Stimulated activated CD4-positive, alpha-beta T cell treated with anti-CD3 and anti-CD28 coated beads, Interleukin-15, amount 100 ng/mL, for 1 hour (primary cell): ENCODE measurements at regions not wholly inside any gene's neighbourhood (a gene's known extent, or its start where the extent isn't known, plus 50 kb on each side); places are given as distances from the start of the nearest gene placed in this dataset.
"Not testable (repeated sequence)": the region's sequence is repeated elsewhere in the genome, so short reads cannot be mapped to it uniquely, and the experiment has no call there.

Experiments used
- DNase-seq, 2 donors: peaks; one replicate each; pipeline ENCODE4 v3.0.0-alpha.2; 2020; ENCODE audit warnings: low read depth in 1 of 2, low spot score in 1 of 2

DNA sequence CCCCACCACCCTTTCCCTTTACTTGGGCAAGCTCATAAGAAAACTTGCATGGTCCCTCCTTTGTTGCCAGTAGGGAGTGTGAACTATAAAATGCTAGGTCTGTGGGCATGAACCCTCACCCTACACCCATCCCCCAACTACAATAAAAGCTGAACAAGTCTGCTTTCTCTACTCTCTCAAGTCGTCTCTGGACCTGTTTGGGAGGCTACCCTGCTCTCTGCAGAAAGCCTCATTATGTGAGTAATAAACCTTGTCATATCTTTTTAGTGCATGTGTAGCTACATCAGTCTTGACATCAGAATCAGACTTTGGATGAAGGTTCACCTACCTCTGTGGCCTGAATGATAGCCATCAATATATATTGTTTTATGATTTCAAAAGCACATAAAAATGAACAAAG is 155.4 kb upstream of the FAM241A start:
- DNase-seq = no peak

DNA sequence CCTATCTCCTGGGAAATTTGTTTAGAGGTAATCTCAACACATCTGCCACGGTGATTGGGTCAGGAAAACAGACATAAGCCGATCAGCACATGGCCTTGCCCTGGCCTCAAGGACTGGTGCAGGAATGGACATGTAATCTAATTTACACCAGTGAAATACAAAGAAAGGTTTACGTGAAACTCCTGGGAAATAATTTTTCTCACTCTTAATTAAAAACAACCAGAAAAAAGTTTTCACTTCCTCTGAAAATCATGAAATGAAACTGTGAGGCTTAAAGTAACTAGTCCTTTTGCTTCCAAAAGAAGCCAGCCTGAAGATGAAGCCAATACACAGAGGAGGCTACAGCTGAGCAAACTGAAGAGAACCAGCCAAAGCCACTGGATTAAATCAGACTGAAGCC is 154.1 kb upstream of the FAM241A start:
- no peak for DNase-seq

DNA sequence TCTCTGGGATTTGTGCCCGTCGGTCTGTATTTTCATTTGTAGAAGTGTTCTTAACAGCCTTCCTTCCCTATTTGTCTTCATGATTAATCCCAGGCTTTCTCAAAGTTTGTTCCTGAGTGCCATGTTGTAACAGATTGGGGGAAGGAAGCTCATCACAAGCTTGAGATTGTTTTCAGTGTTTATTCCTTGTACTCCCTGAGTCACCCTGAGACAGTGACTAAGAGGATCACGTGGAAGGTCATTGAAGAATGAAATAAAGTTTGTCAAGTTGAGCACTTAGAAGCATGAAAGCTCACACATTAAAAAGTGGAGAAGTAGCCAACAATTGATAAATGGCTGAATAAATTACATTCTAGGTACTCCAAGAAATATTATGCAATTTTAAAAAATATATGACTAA is 153.5 kb upstream of the FAM241A start:
- DNase-seq = no peak

- DNase-seq = no peak
These were observed 152.7 kb upstream of the FAM241A start for GRCh38 chr4:111992351-111993168.

DNA sequence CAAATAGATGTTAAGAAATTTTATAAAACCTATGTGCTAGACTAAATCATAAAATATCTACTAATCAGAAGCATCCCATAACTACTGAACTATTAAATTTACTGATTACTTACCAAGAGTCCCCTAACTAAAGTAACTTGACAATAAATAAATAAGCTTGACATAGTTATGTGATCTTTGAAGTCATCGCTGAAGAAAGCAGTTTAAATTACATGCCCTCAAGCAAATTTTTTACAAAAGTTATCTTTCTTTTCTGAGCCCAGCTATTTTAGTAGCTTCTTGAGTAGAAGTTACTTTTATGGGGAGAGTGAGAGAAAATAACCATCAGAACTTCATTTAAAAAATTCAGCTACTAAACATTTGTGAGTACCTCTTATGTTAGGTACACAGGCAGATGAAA is 150.9 kb upstream of the FAM241A start:
- no peak for DNase-seq

- no peak for DNase-seq
These were observed 147.5 kb upstream of the FAM241A start for GRCh38 chr4:111997785-111998184.

GRCh38 chr4:111999801-112000200 is 145.5 kb upstream of the FAM241A start:
- no peak for DNase-seq

DNA sequence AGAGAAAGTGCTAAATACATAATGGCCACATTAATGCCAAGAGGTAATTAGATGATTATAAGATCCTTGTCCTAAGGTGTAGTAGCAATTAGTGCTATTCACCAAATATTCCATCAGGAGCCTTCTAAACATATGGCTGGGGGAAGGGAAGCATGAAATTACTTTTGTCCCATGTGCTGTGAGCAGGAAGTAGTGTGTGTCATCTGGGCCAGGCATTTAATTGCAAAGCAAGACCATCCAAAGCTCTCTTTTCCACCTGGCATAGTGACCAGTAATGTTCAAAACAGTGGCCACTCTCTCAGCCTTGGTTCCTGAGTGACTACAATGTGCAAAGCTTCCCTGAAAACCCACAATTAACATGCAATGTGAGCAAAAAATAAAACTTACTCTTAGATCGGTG is 144.2 kb upstream of the FAM241A start:
- DNase-seq = no peak

- no peak for DNase-seq
These were observed 143.0 kb upstream of the FAM241A start for GRCh38 chr4:112002248-112002661.

DNA sequence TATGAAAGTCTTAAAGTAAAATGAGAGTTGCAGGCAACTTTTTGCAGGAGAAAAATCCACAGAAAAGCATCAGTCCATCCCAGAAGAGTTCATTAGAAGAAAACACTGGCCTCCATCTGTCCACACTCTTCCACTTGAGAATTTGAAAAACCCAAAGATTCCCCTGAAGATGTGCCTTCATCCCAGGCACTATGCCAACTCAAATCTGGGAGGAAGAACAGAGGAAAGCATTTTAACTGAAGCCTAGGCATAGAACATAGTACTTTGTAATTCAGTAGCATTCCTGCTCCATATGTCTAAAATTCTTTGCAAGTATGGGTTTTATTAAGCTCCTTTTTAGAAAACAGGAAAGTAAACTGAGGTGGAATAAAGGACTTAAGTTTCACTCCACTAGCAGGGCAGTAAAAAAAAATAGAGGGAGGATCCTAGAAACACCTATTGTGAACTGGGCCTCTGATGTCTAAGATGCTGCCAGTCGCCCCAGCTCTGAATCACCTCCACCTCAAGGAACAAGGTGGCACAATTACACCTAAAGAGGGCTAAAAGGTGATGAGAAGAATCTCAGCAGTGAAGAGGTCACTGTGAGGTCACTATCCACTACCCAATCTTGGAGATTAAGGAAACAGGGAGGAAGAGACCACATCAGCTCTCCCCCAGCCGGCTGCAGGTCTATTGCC is 141.9 kb upstream of the FAM241A start:
- no peak for DNase-seq

GRCh38 chr4:112005027-112005426 is 140.2 kb upstream of the FAM241A start:
- no peak for DNase-seq

DNA sequence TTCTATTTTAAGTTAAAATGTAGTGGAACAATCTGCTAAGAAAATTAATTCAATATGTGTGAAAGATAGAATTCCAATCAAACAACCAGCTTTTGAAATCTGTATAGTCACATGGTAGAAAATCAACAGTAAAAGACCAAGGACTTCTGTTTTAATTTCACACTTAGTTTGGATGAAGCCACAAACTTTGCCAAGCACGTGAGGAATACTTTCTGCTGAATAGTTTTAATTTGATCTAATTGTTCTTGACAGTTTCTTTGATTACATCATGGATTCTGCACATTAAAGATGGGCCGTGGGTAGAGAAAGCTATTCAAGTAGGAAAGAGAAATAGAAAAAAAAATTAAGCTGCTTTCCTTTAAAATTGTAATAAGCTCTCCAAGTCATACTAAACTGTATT is 137.9 kb upstream of the FAM241A start:
- no peak for DNase-seq

DNA sequence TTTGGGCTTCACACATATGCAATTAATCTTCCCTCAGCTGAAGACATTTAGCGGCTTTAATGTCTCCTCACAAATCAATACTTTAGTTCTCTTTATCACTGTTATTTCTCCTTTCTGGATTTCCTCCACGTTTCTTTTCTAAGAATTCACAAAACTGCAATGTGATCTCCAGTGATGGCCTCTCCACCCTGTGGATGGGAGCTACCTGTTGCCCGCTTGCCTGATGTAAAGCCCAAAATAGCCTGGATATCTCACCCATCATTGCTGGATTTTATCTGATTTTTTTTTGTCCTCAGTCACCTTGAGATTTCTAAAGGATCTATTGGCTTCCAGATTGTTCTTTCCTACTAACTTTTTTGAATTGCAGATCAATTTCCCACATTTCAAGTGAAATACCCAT is 129.3 kb upstream of the FAM241A start:
- DNase-seq = no peak

DNA sequence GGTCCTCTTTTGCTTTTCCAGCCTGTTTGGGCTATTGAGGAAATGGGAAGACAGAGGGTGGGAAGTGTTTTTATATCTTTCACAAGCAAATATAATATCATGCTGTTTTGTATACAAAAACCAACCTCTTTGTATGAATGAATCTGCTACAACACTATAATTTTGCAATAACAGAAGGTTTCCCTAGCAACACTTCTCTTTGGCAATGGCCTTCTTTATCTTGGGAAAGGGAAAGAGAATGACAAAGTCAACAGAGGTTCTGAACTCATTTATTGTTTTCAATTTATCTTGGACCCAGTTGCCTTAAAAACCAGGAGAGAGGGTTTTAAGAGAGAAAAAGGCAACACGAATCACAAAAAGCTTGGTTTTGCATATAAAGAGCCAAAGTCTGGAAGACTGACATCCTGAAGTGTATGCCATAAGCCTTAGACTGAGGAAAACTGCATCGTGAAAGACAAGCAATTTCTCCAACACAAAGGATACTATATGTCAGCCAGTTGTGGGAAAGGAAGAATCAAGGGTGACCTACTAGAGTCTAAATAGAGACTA is 121.8 kb upstream of the FAM241A start:
- no peak for DNase-seq

DNA sequence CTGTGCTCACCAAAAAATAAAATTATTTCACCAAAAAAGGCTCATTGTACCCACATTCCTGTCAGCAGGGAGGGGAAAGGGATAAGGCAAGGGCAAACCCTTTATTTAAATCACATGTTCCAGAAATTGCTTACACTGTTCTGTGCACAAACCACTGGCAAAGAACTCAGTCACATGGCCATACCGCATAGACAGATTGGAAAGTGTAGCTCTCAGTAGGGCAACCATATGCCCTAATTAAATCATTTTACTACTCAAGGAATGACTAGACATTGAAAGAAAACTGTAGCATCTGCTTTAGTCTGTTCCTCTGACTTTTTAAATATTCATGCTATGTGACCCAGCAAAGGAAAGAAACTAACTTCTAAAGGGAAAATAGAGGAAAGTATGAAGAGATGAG is 119.2 kb upstream of the FAM241A start:
- no peak for DNase-seq

GRCh38 chr4:112029771-112030171 is 115.5 kb upstream of the FAM241A start:
- DNase-seq = no peak

DNA sequence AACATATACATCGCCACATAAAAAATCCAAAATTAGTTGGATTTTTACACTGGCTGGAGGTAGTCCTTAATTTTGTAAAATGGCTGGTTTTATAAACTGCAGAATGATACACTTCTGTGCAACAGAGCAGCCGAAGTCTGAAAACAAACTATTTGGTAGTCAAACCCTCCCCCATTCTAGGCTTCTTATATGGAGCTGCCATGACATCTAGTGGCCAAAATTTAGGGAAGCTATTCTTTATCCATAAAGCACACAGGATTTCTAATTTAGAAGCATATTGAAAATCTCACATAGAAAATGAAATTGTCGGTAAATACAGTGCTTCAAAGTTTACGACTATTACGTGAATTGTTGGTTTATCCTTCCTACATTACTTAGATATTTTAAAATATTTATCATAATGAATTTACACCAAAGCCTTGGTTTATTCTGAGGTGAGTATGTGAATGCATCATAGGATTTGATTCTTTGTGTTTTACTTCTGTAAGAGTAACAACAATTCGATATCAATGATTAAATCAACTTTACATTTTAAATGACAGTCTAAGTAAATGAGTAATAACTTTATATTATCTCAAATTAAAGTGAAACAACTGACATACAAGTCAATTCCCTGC is 113.4 kb upstream of the FAM241A start:
- no peak for DNase-seq

DNA sequence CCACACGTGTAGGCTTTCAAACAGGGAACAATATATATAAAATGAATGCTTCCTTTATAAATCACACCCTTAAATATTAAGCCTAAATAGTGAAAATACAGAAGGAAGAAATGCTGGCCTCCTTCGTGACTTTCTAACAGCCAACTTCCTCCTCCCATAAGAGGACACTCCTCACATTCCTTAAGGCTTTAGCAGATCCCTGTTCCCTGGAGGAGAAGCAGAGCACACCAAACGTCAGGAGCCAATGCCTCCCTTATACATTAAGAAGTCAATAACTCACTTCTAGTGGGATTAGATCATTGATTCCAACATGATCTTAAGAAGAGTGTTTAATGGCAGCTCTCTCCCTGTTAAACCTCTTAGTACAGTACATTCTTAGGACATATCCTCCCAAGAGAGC is 108.4 kb upstream of the FAM241A start:
- DNase-seq = no peak

GRCh38 chr4:112038861-112039260 is 106.4 kb upstream of the FAM241A start:
- DNase-seq = no peak

- DNase-seq = not testable (repeated sequence)
These were observed 96.1 kb upstream of the FAM241A start for GRCh38 chr4:112049119-112049518.

GRCh38 chr4:112053825-112054350 is 91.4 kb upstream of the FAM241A start:
- DNase-seq = no peak

- no peak for DNase-seq
These were observed 90.2 kb upstream of the FAM241A start for GRCh38 chr4:112055100-112055499.
